ENCODE measurements at regions not wholly inside any gene's neighbourhood (a gene's known extent, or its start where the extent isn't known, plus 50 kb on each side); places are given as distances from the start of the nearest gene placed in this dataset.

GRCh38 chr9:89715881-89716280, 111.1 kb downstream of the GADD45G start:
- TF ChIP-seq POLR2AphosphoS5 (IDR thresholded peaks at IDR 0.05; ENCODE audit: borderline replicate concordance, low read depth, low read length): no peak
- no peak for TF ChIP-seq EZH2 (IDR thresholded peaks at IDR 0.05)
- no peak for TF ChIP-seq FOXP2 (optimal IDR thresholded peaks at IDR 0.05; ENCODE audit: control extremely low read depth, extremely low read length, insufficient read depth)
